Effector memory CD8-positive, alpha-beta T cell (primary cell): ENCODE measurements at regions not wholly inside any gene's neighbourhood (a gene's known extent, or its start where the extent isn't known, plus 50 kb on each side); places are given as distances from the start of the nearest gene placed in this dataset.

Experiments used
- ATAC-seq: fragments of 150-1000 bp; cut with Tn5 transposase; replicated peaks from 2 replicates; pipeline ENCODE4 v1.10.0; 2021; ENCODE audit warnings: mild to moderate bottlenecking, moderate library complexity
- DNase-seq, 3 experiments: peaks; one replicate each; pipeline ENCODE4 v3.0.0; 2021
- H3K27ac Mint-ChIP-seq, 2 donors: one replicate each; pipeline ENCODE4 v1.8.0; 2022; ENCODE audit warnings: mild to moderate bottlenecking in 2 of 2, mixed read lengths in 2 of 2, moderate library complexity in 2 of 2
- H3K27me3 Mint-ChIP-seq, 2 donors: one replicate each; pipeline ENCODE4 v1.8.0; 2022; ENCODE audit warnings: mixed read lengths in 2 of 2
- H3K36me3 Mint-ChIP-seq: one replicate; pipeline ENCODE4 v1.8.0; 2022; ENCODE audit warnings: mild to moderate bottlenecking, moderate library complexity, mixed read lengths; ENCODE audit not compliant: insufficient read depth
- H3K4me1 Mint-ChIP-seq, 2 donors: one replicate each; pipeline ENCODE4 v1.8.0; 2022; ENCODE audit warnings: low read depth in 2 of 2, mixed read lengths in 2 of 2
- H3K4me3 Mint-ChIP-seq, 2 donors: one replicate each; pipeline ENCODE4 v1.8.0; 2022; ENCODE audit warnings: mild to moderate bottlenecking in 2 of 2, mixed read lengths in 2 of 2, moderate library complexity in 2 of 2
- H3K9me3 Mint-ChIP-seq, 2 donors: one replicate each; pipeline ENCODE4 v1.8.0; 2022; ENCODE audit warnings: mixed read lengths in 2 of 2

GRCh38 chr1:231108516-231109302 is 53.1 kb upstream of the TRIM67 start:
- Mint-ChIP-seq H3K4me3 (no peak overlapping the region), H3K27ac (no peak overlapping the region), H3K36me3 (no peaks in the 10 kb centered on the region), H3K9me3 (peaks cover 0 to 2% of the 10 kb centered on the region in 2 donors), H3K27me3 (peaks cover 50 to 53% of the 10 kb centered on the region in 2 donors), H3K4me1 (peaks cover 0 to 3% of the 10 kb centered on the region in 2 donors)
- DNase-seq, result no peak
- ATAC-seq, result no peak

- H3K27ac Mint-ChIP-seq, result no peak overlapping the region
- H3K36me3 Mint-ChIP-seq, result no peaks in the 10 kb centered on the region
- peaks cover 0 to 2% of the 10 kb centered on the region in 2 donors for H3K9me3 Mint-ChIP-seq
- H3K4me3 Mint-ChIP-seq, result no peak overlapping the region
- ATAC-seq, result no peak
- peaks cover 49 to 56% of the 10 kb centered on the region in 2 donors for H3K27me3 Mint-ChIP-seq
- DNase-seq, result no peak
- peaks cover 0 to 3% of the 10 kb centered on the region in 2 donors for H3K4me1 Mint-ChIP-seq
Observed at GRCh38 chr1:231107600-231108326, 54.1 kb upstream of the TRIM67 start.

- Mint-ChIP-seq H3K27ac (no peak overlapping the region), H3K4me1 (peaks cover 0 to 3% of the 10 kb centered on the region in 2 donors), H3K27me3 (peaks cover 48 to 63% of the 10 kb centered on the region in 2 donors), H3K4me3 (no peak overlapping the region), H3K36me3 (no peaks in the 10 kb centered on the region), H3K9me3 (peaks cover 0 to 2% of the 10 kb centered on the region in 2 donors)
- no peak for ATAC-seq
- no peak for DNase-seq
Observed at GRCh38 chr1:231107151-231107550, 54.7 kb upstream of the TRIM67 start.

- ATAC-seq (no peak), DNase-seq (no peak)
- Mint-ChIP-seq H3K4me1 (peaks cover 0 to 3% of the 10 kb centered on the region in 2 donors), H3K4me3 (no peak overlapping the region), H3K27me3 (peaks cover 46 to 66% of the 10 kb centered on the region in 2 donors), H3K27ac (no peak overlapping the region), H3K9me3 (no peaks in the 10 kb centered on the region), H3K36me3 (no peaks in the 10 kb centered on the region)
Observed at GRCh38 chr1:231106347-231106746, 55.5 kb upstream of the TRIM67 start.

GRCh38 chr1:231104917-231105316 is 56.9 kb upstream of the TRIM67 start:
- Mint-ChIP-seq H3K27me3 (peaks cover 41 to 60% of the 10 kb centered on the region in 2 donors), H3K4me3 (no peak overlapping the region), H3K9me3 (no peaks in the 10 kb centered on the region), H3K27ac (no peak overlapping the region), H3K36me3 (no peaks in the 10 kb centered on the region), H3K4me1 (peaks cover 0 to 3% of the 10 kb centered on the region in 2 donors)
- no peak for ATAC-seq
- DNase-seq, result no peak

GRCh38 chr1:231103961-231104360 is 57.9 kb upstream of the TRIM67 start:
- peaks cover 0 to 3% of the 10 kb centered on the region in 2 donors for H3K4me1 Mint-ChIP-seq
- H3K4me3 Mint-ChIP-seq, result no peak overlapping the region
- DNase-seq (no peak), ATAC-seq (no peak)
- H3K9me3 Mint-ChIP-seq, result no peaks in the 10 kb centered on the region
- H3K27ac Mint-ChIP-seq, result no peak overlapping the region
- H3K36me3 Mint-ChIP-seq, result no peaks in the 10 kb centered on the region
- peaks cover 44 to 65% of the 10 kb centered on the region in 2 donors for H3K27me3 Mint-ChIP-seq

GRCh38 chr1:231099996-231100767 is 60.1 kb upstream of the FAM89A start:
- Mint-ChIP-seq H3K27me3 (peaks cover 41 to 72% of the 10 kb centered on the region in 2 donors), H3K36me3 (no peaks in the 10 kb centered on the region), H3K4me3 (no peak overlapping the region), H3K4me1 (no peaks in the 10 kb centered on the region), H3K9me3 (no peaks in the 10 kb centered on the region), H3K27ac (no peak overlapping the region)
- no peak for DNase-seq
- no peak for ATAC-seq

GRCh38 chr1:231099311-231099710 is 59.3 kb upstream of the FAM89A start:
- ATAC-seq, result no peak
- Mint-ChIP-seq H3K4me1 (no peaks in the 10 kb centered on the region), H3K9me3 (no peaks in the 10 kb centered on the region), H3K4me3 (no peak overlapping the region), H3K36me3 (no peaks in the 10 kb centered on the region), H3K27me3 (peaks cover 41 to 80% of the 10 kb centered on the region in 2 donors), H3K27ac (no peak overlapping the region)
- DNase-seq, result no peak

- ATAC-seq (no peak), DNase-seq (no peak)
- H3K27ac Mint-ChIP-seq, result no peak overlapping the region
- peaks cover 2% of the 10 kb centered on the region for H3K36me3 Mint-ChIP-seq
- no peaks in the 10 kb centered on the region for H3K9me3 Mint-ChIP-seq
- H3K4me3 Mint-ChIP-seq, result no peak overlapping the region
- no peaks in the 10 kb centered on the region for H3K4me1 Mint-ChIP-seq
- H3K27me3 Mint-ChIP-seq, result peaks cover 53 to 95% of the 10 kb centered on the region in 2 donors
Observed at GRCh38 chr1:231095595-231095994, 55.5 kb upstream of the FAM89A start.

GRCh38 chr1:231094421-231094820 is 54.4 kb upstream of the FAM89A start:
- Mint-ChIP-seq H3K4me3 (no peak overlapping the region), H3K4me1 (no peaks in the 10 kb centered on the region), H3K9me3 (no peaks in the 10 kb centered on the region), H3K27ac (no peak overlapping the region), H3K36me3 (peaks cover 2% of the 10 kb centered on the region), H3K27me3 (peaks cover 47 to 90% of the 10 kb centered on the region in 2 donors)
- DNase-seq (no peak), ATAC-seq (no peak)

- no peak for ATAC-seq
- H3K36me3 Mint-ChIP-seq, result peaks cover 2% of the 10 kb centered on the region
- DNase-seq, result no peak
- H3K4me3 Mint-ChIP-seq, result no peak overlapping the region
- H3K27ac Mint-ChIP-seq, result no peak overlapping the region
- no peaks in the 10 kb centered on the region for H3K4me1 Mint-ChIP-seq
- H3K27me3 Mint-ChIP-seq, result peaks cover 37 to 79% of the 10 kb centered on the region in 2 donors
- H3K9me3 Mint-ChIP-seq, result no peaks in the 10 kb centered on the region
Observed at GRCh38 chr1:231093156-231093922, 53.3 kb upstream of the FAM89A start.

GRCh38 chr1:231092380-231092779 is 52.3 kb upstream of the FAM89A start:
- no peaks in the 10 kb centered on the region for H3K9me3 Mint-ChIP-seq
- no peak overlapping the region for H3K4me3 Mint-ChIP-seq

GRCh38 chr1:231091831-231092301 is 51.8 kb upstream of the FAM89A start:
- no peak overlapping the region for H3K27ac Mint-ChIP-seq
- ATAC-seq (no peak), DNase-seq (peak; percentile 17 to 36 (median 32))
- no peaks in the 10 kb centered on the region for H3K9me3 Mint-ChIP-seq
- peaks cover 39 to 66% of the 10 kb centered on the region in 2 donors for H3K27me3 Mint-ChIP-seq
- H3K4me3 Mint-ChIP-seq, result no peak overlapping the region
- H3K36me3 Mint-ChIP-seq, result peaks cover 2% of the 10 kb centered on the region
- no peaks in the 10 kb centered on the region for H3K4me1 Mint-ChIP-seq

More at GRCh38 chr1:231092380-231092779, 52.3 kb upstream of the FAM89A start:
- Mint-ChIP-seq H3K4me1 (no peaks in the 10 kb centered on the region), H3K27me3 (peaks cover 36 to 71% of the 10 kb centered on the region in 2 donors), H3K36me3 (peaks cover 2% of the 10 kb centered on the region), H3K27ac (no peak overlapping the region)
- DNase-seq (no peak), ATAC-seq (no peak)
